Testis (tissue), 2 donors: ENCODE measurements at regions not wholly inside any gene's neighbourhood (a gene's known extent, or its start where the extent isn't known, plus 50 kb on each side); places are given as distances from the start of the nearest gene placed in this dataset.
"Not testable (repeated sequence)": the region's sequence is repeated elsewhere in the genome, so short reads cannot be mapped to it uniquely, and the experiment has no call there.

Experiments used
- DNase-seq: peaks from one replicate; pipeline ENCODE4 v3.0.0-alpha.2; 2019
- H3K27ac ChIP-seq, 2 donors: fragments of 200-600 bp; sonication (generic); one replicate each; pipeline ENCODE4 v1.5.1; 2019
- H3K27me3 ChIP-seq: fragments of 200-600 bp; sonication (generic); one replicate; pipeline ENCODE4 v1.5.1; 2019
- H3K36me3 ChIP-seq: fragments of 200-600 bp; sonication (generic); one replicate; pipeline ENCODE4 v1.5.1; 2017; ENCODE audit warnings: low read depth; ENCODE audit errors: missing control alignments
- H3K4me1 ChIP-seq: fragments of 200-600 bp; sonication (generic); one replicate; pipeline ENCODE4 v1.5.1; 2019
- H3K4me3 ChIP-seq, 2 donors: fragments of 200-600 bp; sonication (generic); one replicate each; pipeline ENCODE4 v1.5.1; 2017 to 2019
- H3K9me3 ChIP-seq: fragments of 200-600 bp; sonication (generic); one replicate; pipeline ENCODE4 v1.5.1; 2017
- CTCF ChIP-seq, 3 experiments: fragments of 450-650 bp in 2 of 3; fragments of 200-600 bp in 1 of 3; sonication (generic) in 1 of 3; IDR thresholded peaks; one replicate each; pipeline ENCODE4 v1.5.1; 2016 to 2019; ENCODE audit warnings: antibody characterized with exemption in 3 of 3, mild to moderate bottlenecking in 2 of 3, moderate library complexity in 1 of 3
- POLR2A ChIP-seq: fragments of 450-650 bp; IDR thresholded peaks from one replicate; pipeline ENCODE4 v1.6.1; 2017; ENCODE audit warnings: antibody characterized with exemption, mild to moderate bottlenecking, moderate library complexity
- WGBS, 2 donors: methylation state at CpG; one replicate each; pipeline ENCODE4 v1.1.5; 2018; 5-methylcytosine and 5-hydroxymethylcytosine counted together
- intact Hi-C: fragments of 100-400 bp; cut with DNase I; formaldehyde crosslinking; loops from one replicate; pipeline ENCODE4 v1.15.1; 2023; ENCODE audit warnings: low total_unique reads

GRCh38 chr3:70466096-70466495, 153.7 kb upstream of the MDFIC2 start:
- H3K9me3 ChIP-seq, result no peaks in the 10 kb centered on the region
- no peaks in the 10 kb centered on the region for H3K4me1 ChIP-seq
- H3K36me3 ChIP-seq, result no peaks in the 10 kb centered on the region
- TF ChIP-seq CTCF (IDR thresholded peaks at IDR 0.05), result no peak
- no peak overlapping the region for H3K27ac ChIP-seq
- WGBS, 2 donors, result 65 to 69% methylated on average over 7 of the region's 7 CpGs
- no peak for DNase-seq
- H3K4me3 ChIP-seq, result no peak overlapping the region
- H3K27me3 ChIP-seq, result no peaks in the 10 kb centered on the region
- intact Hi-C loops, result no loop called here

GRCh38 chr3:70464876-70465275, 152.4 kb upstream of the MDFIC2 start:
- no peak for TF ChIP-seq CTCF (IDR thresholded peaks at IDR 0.05)
- TF ChIP-seq POLR2A, result no peak
- no peaks in the 10 kb centered on the region for H3K9me3 ChIP-seq
- 67% methylated on average over 5 of the region's 5 CpGs for WGBS, 2 donors
- H3K27ac ChIP-seq, result no peak overlapping the region
- H3K27me3 ChIP-seq, result no peaks in the 10 kb centered on the region
- no peak for DNase-seq
- intact Hi-C loops, result no loop called here
- H3K4me3 ChIP-seq, result no peak overlapping the region
- no peaks in the 10 kb centered on the region for H3K4me1 ChIP-seq
- H3K36me3 ChIP-seq, result no peaks in the 10 kb centered on the region

DNA sequence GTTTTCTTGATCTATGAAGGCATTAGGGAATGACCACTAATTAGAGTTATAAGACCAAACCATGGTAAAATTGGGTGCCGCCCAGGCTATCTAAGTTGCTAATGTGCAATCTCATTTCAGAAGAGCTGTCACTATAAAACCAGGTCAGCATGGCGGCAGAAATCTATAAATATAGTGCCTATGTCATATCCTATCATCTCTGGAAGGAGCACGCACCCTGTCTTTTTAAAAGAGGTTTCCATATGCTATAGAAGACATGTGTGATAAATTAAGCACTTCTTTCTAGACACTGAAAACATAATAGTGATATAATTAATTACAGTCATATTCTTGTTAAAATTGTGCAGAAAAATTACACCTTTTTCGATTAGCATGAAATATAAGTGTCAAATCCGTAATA, 152.0 kb upstream of the MDFIC2 start:
- no peaks in the 10 kb centered on the region for H3K36me3 ChIP-seq
- H3K9me3 ChIP-seq, result no peaks in the 10 kb centered on the region
- WGBS, 2 donors, result 73 to 80% methylated on average over 5 of the region's 5 CpGs
- intact Hi-C loops, result no loop called here
- no peaks in the 10 kb centered on the region for H3K4me1 ChIP-seq
- H3K4me3 ChIP-seq, result no peak overlapping the region
- H3K27ac ChIP-seq, result no peak overlapping the region
- DNase-seq, result no peak
- TF ChIP-seq POLR2A, result no peak
- TF ChIP-seq CTCF (IDR thresholded peaks at IDR 0.05), result no peak
- H3K27me3 ChIP-seq, result no peaks in the 10 kb centered on the region

DNA sequence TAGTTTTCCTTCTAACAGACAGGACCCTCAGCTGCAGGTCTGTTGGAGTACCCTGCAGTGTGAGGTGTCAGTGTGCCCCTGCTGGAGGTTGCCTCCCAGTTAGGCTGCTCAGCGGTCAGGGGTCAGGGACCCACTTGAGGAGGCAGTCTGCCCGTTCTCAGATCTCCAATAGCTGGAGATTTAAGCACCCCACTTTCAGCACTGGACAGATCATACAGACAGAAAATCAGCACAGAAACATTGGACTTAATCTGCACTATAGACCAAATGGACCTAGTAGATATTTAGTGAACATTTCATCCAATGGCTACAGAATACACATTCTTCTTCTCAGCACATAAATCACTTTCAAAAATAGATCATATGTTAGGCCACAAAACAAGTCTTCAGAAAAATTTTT, 137.8 kb upstream of the MDFIC2 start:
- DNase-seq, H3K27me3 ChIP-seq, H3K4me1 ChIP-seq, H3K27ac ChIP-seq, H3K4me3 ChIP-seq, H3K9me3 ChIP-seq, intact Hi-C loops, H3K36me3 ChIP-seq: not testable (repeated sequence)
- WGBS, 2 donors, result 37 to 86% methylated on average over 2 of the region's 2 CpGs

DNA sequence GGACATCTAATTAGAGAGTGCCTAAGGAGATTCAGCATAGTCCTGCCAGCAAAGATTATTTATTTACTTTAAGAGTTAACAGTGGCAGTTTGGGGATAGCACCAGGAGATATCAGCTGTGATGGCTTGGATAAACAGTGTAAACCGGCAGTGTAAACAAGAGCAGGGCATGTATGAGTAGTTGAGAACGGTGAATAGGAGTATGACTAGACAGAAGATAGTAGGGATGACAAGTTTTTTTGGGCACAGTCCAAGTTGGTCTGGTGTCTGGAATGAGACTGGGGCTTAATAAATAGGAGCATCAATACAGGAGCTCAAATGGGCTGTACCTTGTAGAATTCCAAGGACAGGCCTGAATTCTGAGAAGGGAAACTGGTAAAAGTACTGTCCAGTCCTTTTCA, 123.0 kb upstream of the MDFIC2 start:
- H3K27me3 ChIP-seq, H3K36me3 ChIP-seq, intact Hi-C loops, H3K9me3 ChIP-seq, H3K4me1 ChIP-seq, DNase-seq, H3K27ac ChIP-seq, H3K4me3 ChIP-seq: not testable (repeated sequence)
- 79 to 80% methylated on average over 2 of the region's 2 CpGs for WGBS, 2 donors

DNA sequence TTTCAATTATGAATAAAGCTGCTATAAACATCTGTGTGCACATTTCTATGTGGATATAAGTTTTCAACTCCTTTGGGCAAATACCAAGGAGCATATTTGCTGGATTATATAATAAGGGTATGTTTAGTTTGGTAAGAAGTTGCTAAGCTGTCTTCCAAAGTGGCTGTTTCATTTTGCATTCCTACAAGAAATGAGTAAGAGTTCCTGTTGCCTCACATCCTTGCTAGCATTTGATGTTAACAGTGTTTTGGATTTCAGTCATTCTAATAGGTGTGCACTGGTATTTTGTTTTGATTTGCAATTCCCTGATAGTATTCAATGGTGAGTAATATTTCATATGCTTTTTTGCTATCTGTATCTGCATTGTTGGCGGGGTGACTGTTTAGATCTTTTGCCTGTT, 120.7 kb upstream of the MDFIC2 start:
- no peaks in the 10 kb centered on the region for H3K27me3 ChIP-seq
- no peak overlapping the region for H3K27ac ChIP-seq
- H3K4me3 ChIP-seq, result no peak overlapping the region
- intact Hi-C loops, result no loop called here
- no peaks in the 10 kb centered on the region for H3K36me3 ChIP-seq
- no peaks in the 10 kb centered on the region for H3K9me3 ChIP-seq
- 98 to 100% methylated on average over 1 of the region's 1 CpG for WGBS, 2 donors
- TF ChIP-seq POLR2A (no peak), CTCF (IDR thresholded peaks at IDR 0.05) (no peak)
- no peaks in the 10 kb centered on the region for H3K4me1 ChIP-seq
- no peak for DNase-seq
